GM23248 (cell line): ENCODE measurements at regions not wholly inside any gene's neighbourhood (a gene's known extent, or its start where the extent isn't known, plus 50 kb on each side); places are given as distances from the start of the nearest gene placed in this dataset.

Source experiments
- EZH2 ChIP-seq: fragments of 200-600 bp; sonication (generic); IDR thresholded peaks from 2 replicates; pipeline ENCODE4 v1.6.1; 2018; ENCODE audit warnings: antibody characterized with exemption, mild to moderate bottlenecking; ENCODE audit not compliant: insufficient read depth, poor library complexity, severe bottlenecking
- EZH2phosphoT487 ChIP-seq: fragments of 200-600 bp; sonication (generic); IDR thresholded peaks from 2 replicates; pipeline ENCODE4 v1.6.1; 2018; ENCODE audit warnings: antibody characterized with exemption, moderate library complexity, mild to moderate bottlenecking, low read depth; ENCODE audit not compliant: insufficient read depth

DNA sequence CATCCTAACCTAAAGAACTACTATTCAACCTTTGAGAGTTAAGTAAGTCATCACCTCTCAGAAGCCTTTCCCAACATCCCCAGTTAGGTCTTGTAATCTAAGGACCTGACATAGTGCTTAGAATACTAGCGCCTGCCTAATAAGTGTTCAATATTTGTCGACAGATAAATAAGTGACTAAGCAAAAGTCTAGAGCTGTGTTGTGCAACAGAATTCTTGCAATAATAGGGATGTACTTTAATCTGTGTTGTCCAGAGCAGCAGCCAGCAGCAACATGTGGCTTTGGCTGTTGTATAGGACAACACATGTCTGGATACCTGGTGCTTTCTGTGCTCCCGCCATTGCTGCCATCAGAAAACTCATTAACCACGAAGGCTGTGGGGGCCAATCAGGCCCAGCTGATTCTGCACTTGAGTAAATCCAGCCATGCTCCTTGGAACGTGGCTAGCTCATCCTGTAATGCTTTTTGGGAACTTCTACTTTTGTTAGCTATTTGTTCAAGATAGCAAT lies 66.8 kb upstream of the NTM start:
- TF ChIP-seq EZH2phosphoT487, result no peak
- no peak for TF ChIP-seq EZH2
